ENCODE measurements at regions not wholly inside any gene's neighbourhood (a gene's known extent, or its start where the extent isn't known, plus 50 kb on each side); places are given as distances from the start of the nearest gene placed in this dataset.

GRCh38 chr2:118622913-118623312 lies 224.5 kb downstream of the EN1 start:
- in situ Hi-C loops (cut with MboI; ENCODE audit: low sequenced_read_pairs): no loop called here

- in situ Hi-C loops (cut with MboI; ENCODE audit: low sequenced_read_pairs): no loop called here
Observed at GRCh38 chr2:118622108-118622507, 225.3 kb downstream of the EN1 start.

- in situ Hi-C loops (cut with MboI; ENCODE audit: low sequenced_read_pairs): no loop called here
Observed at GRCh38 chr2:118618279-118618678, 229.2 kb downstream of the EN1 start.

- in situ Hi-C loops (cut with MboI; ENCODE audit: low sequenced_read_pairs): no loop called here
Observed at GRCh38 chr2:118616432-118616831, 231.0 kb downstream of the EN1 start.

GRCh38 chr2:118614841-118615271 lies 232.6 kb downstream of the EN1 start:
- in situ Hi-C loops (cut with MboI; ENCODE audit: low sequenced_read_pairs): no loop called here

GRCh38 chr2:118613737-118614136 lies 233.7 kb downstream of the EN1 start:
- in situ Hi-C loops (cut with MboI; ENCODE audit: low sequenced_read_pairs): no loop called here

GRCh38 chr2:118611691-118612090 lies 235.8 kb downstream of the EN1 start:
- in situ Hi-C loops (cut with MboI; ENCODE audit: low sequenced_read_pairs): no loop called here

- in situ Hi-C loops (cut with MboI; ENCODE audit: low sequenced_read_pairs): no loop called here
Observed at GRCh38 chr2:118609138-118609537, 238.3 kb downstream of the EN1 start.

- in situ Hi-C loops (cut with MboI; ENCODE audit: low sequenced_read_pairs): no loop called here
Observed at GRCh38 chr2:118607641-118608040, 239.8 kb downstream of the EN1 start.

GRCh38 chr2:118604811-118605210 lies 242.6 kb downstream of the EN1 start:
- in situ Hi-C loops (cut with MboI; ENCODE audit: low sequenced_read_pairs): no loop called here

GRCh38 chr2:118604371-118604770 lies 243.1 kb downstream of the EN1 start:
- in situ Hi-C loops (cut with MboI; ENCODE audit: low sequenced_read_pairs): no loop called here

- in situ Hi-C loops (cut with MboI; ENCODE audit: low sequenced_read_pairs): no loop called here
Observed at GRCh38 chr2:118599141-118599540, 248.3 kb downstream of the EN1 start.

- in situ Hi-C loops (cut with MboI; ENCODE audit: low sequenced_read_pairs): no loop called here
Observed at GRCh38 chr2:118596620-118597019, 250.8 kb downstream of the EN1 start.

GRCh38 chr2:118593257-118593656 lies 254.2 kb downstream of the EN1 start:
- in situ Hi-C loops (cut with MboI; ENCODE audit: low sequenced_read_pairs): no loop called here

- in situ Hi-C loops (cut with MboI; ENCODE audit: low sequenced_read_pairs): no loop called here
Observed at GRCh38 chr2:118591223-118591622, 256.2 kb downstream of the EN1 start.

- in situ Hi-C loops (cut with MboI; ENCODE audit: low sequenced_read_pairs): no loop called here
Observed at GRCh38 chr2:118589721-118590120, 257.7 kb downstream of the EN1 start.

- in situ Hi-C loops (cut with MboI; ENCODE audit: low sequenced_read_pairs): no loop called here
Observed at GRCh38 chr2:118588850-118589249, 258.6 kb downstream of the EN1 start.

- in situ Hi-C loops (cut with MboI; ENCODE audit: low sequenced_read_pairs): no loop called here
Observed at GRCh38 chr2:118586312-118586711, 261.1 kb downstream of the EN1 start.

- in situ Hi-C loops (cut with MboI; ENCODE audit: low sequenced_read_pairs): no loop called here
Observed at GRCh38 chr2:118584877-118585276, 262.6 kb downstream of the EN1 start.

GRCh38 chr2:118584062-118584749 lies 263.2 kb downstream of the EN1 start:
- in situ Hi-C loops (cut with MboI; ENCODE audit: low sequenced_read_pairs): no loop called here

GRCh38 chr2:118582058-118582457 lies 265.4 kb downstream of the EN1 start:
- in situ Hi-C loops (cut with MboI; ENCODE audit: low sequenced_read_pairs): no loop called here

GRCh38 chr2:118580651-118581050 lies 266.8 kb downstream of the EN1 start:
- in situ Hi-C loops (cut with MboI; ENCODE audit: low sequenced_read_pairs): no loop called here

- in situ Hi-C loops (cut with MboI; ENCODE audit: low sequenced_read_pairs): no loop called here
Observed at GRCh38 chr2:118580107-118580506, 267.3 kb downstream of the EN1 start.

All from HL-60/S4 (cell line).